ENCODE measurements at regions not wholly inside any gene's neighbourhood (a gene's known extent, or its start where the extent isn't known, plus 50 kb on each side); places are given as distances from the start of the nearest gene placed in this dataset.

DNA sequence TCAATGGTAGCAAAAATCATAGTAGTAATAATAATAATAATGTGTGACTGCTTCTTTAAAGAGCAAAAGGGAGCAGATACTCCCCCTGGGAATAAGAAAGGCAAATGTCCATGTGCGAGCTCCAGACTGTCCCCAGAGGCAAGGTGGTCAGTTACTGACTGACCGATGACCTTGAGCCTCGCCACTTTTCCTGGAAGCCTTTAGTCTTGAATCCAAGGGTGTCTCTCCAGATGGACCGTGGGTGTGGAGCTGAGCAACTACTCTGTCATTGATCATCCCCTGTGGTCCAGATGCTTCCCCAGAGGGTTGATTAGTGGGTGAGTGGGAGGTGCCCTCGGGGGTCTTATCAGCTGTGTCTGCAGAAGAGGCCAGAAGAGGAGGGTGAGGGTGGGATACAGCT, 418.5 kb upstream of the TBX3 start:
- DNase-seq: no peak

- DNase-seq: no peak
Observed at GRCh38 chr12:115101520-115101919, 417.5 kb upstream of the TBX3 start.

- no peak for DNase-seq
Observed at GRCh38 chr12:115097416-115097815, 413.4 kb upstream of the TBX3 start.

GRCh38 chr12:115096588-115097397, 412.8 kb upstream of the TBX3 start:
- no peak for DNase-seq

- DNase-seq: no peak
Observed at GRCh38 chr12:115095073-115095748, 411.2 kb upstream of the TBX3 start.

- no peak for DNase-seq
Observed at GRCh38 chr12:115094163-115094816, 410.3 kb upstream of the TBX3 start.

GRCh38 chr12:115093261-115093660, 409.3 kb upstream of the TBX3 start:
- DNase-seq: no peak

GRCh38 chr12:115090783-115091182, 406.8 kb upstream of the TBX3 start:
- no peak for DNase-seq

GRCh38 chr12:115088995-115089841, 405.2 kb upstream of the TBX3 start:
- DNase-seq: no peak

DNA sequence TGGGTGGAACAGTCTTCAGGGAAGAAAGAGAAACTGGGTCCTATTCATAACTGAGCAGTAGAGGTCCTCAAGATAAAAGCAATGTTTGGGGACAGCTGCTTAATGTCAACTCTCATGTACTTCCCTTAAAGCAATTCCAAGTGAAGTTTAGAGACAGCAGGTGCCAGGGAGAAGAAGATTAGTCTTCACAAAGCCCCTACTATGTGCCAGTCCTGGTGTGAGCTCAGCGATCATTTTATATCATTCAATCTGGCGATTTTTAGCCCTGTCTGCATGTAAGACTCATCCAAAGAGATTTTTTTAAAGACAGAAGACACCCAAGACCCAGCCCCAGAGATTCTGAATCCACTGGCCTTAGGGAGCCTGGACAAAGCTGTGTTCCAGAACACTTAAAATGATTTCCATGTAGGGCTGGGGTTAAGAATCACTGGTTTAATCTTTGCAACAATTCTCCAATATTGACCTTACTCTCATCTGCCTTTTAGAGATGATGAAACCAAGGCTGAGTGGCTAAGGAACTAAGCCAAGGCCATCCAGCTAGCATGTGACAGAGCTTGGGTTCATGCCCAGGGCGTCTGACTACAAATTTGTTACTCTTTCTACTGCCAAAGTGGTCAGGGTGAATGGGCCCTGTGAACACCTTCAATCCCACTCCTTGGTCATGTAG, 404.5 kb upstream of the TBX3 start:
- no peak for DNase-seq

GRCh38 chr12:115085594-115085993, 401.6 kb upstream of the TBX3 start:
- no peak for DNase-seq

GRCh38 chr12:115079760-115080159, 395.8 kb upstream of the TBX3 start:
- no peak for DNase-seq

DNA sequence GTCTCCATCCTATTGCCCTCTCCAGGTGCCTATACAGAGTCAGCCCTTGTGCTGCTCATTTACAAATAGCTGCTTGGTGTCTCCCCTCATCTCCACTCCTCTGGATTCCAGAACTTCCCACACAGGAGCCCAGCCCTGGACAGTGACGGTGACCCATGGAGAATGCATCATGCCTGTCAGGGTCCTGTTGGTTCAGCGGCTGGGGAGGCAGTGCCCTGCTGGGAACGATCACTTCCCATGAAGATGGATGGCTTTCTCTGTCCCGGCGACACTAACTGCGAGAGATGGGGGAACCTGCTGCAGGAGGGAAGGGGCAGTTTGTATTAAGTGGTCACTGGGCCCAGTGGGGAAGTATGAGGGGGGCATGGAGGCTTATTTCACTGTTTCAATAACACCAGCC, 395.0 kb upstream of the TBX3 start:
- DNase-seq: no peak

DNA sequence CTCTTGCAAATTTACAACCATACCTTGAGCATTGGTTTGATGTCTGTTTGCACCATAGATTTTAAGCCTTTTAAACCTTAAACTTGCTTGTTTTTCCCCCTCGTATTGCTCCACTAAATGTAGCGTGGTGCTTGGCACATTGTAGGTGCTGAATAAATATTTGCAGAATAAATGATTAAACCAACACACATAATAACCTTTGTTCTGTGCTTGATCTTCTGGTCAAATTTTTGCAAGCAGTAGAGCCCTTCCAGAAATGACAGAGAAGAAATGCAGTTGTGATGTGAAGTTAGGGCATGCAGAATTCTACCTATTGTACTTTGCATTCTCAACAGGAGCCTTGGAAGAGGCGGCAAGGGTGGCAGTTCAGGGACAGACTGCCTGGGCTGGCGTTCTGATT, 394.4 kb upstream of the TBX3 start:
- DNase-seq: no peak

GRCh38 chr12:115075552-115076170, 391.7 kb upstream of the TBX3 start:
- no peak for DNase-seq

DNA sequence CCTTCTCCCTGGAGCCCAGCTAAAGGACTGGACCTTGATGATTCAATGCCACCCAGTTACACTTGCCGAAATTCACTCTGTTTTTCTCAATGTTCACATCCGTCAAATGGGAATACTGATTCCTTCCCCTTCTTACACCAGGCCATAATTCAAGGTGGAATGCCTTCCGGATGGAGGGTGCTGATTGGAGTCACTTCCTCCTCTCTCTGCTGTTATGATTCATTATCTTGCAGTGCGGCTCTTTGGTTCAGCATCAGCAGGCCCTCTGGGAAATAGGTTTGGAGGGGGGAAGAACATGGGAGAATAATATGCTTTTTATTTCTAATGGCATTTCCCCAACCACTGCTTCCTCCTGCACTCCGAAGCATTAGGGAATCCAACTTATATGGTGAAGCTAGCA, 390.6 kb upstream of the TBX3 start:
- DNase-seq: no peak

DNA sequence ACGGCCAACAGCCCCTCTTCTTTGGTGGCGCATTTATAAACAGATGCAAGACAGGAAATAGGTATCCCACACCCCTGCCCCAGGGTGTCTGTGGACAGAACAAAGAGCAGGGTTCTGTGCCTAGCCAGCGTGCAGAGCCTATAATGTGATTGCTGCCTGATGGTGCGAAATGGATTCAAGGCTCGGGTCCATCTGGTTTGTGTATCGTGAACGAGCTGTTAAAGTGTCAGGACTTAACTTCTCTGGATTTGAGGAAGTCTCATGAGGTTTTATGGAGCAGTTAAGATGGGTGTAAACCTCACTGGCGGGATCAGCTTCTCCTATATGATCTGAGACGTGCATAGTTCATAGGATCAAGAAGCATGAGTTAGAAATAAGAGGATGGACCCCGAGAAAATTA, 388.7 kb upstream of the TBX3 start:
- no peak for DNase-seq

DNA sequence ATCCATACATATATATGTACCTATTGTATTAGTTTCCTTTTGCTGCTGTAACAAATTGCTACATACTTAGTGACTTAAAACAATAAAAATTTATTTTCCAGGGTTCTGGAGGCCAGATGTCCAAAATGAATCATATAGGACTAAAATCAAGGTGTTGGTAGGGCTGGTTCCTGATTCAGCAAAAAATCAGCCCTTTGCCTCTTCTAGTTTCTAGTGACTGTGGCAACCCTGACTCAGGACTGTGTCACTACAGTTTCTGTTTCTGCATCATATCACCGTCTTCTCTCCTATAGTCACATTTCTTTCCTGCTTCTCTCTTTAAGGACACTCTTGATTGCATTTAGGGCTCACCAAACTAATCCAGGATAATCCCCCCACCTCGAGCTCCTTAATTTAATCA, 386.3 kb upstream of the TBX3 start:
- DNase-seq: no peak

DNA sequence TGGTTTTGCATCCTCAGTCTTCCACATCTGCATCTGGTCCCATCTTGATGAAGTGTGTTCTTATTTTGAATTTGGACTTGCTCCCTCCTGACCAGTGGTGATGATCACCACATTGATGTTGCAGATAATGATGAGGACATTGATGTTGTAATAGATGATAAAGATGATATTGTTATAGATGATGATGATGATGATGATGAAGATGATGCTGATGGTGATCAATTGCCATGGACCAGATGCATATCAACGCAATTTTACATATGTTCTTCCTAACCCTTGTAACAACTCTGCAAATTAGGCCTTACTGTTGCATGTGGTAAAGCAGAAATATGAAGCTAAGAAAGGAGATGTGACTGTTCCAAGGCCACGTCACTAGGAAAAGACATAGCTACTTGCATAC, 380.3 kb upstream of the TBX3 start:
- no peak for DNase-seq

GRCh38 chr12:115062741-115063140, 378.8 kb upstream of the TBX3 start:
- DNase-seq: no peak

- DNase-seq: no peak
Observed at GRCh38 chr12:115060477-115061168, 376.6 kb upstream of the TBX3 start.
